NB4 (cell line): ENCODE measurements at regions not wholly inside any gene's neighbourhood (a gene's known extent, or its start where the extent isn't known, plus 50 kb on each side); places are given as distances from the start of the nearest gene placed in this dataset.

ENCODE experiments used
- CTCF ChIP-seq: IDR thresholded peaks from one replicate; pipeline ENCODE4 v1.5.1; 2012; ENCODE audit warnings: low read depth, low read length
- MYC ChIP-seq: IDR thresholded peaks from 2 replicates; pipeline ENCODE4 v1.6.1; 2011; ENCODE audit warnings: low read depth, low read length
- POLR2A ChIP-seq: IDR thresholded peaks from 2 replicates; pipeline ENCODE4 v1.6.1; 2011; ENCODE audit warnings: mild to moderate bottlenecking; ENCODE audit not compliant: insufficient read length; ENCODE audit errors: extremely low read depth

GRCh38 chr12:112664569-112664968 lies 127.0 kb upstream of the RPH3A start:
- TF ChIP-seq CTCF (no peak), MYC (peak; percentile 53; the same call in 1 of the 2 replicates), POLR2A (no peak)
